Liver (tissue), 3 donors: ENCODE measurements at regions not wholly inside any gene's neighbourhood (a gene's known extent, or its start where the extent isn't known, plus 50 kb on each side); places are given as distances from the start of the nearest gene placed in this dataset.

ENCODE experiments used
- RAD21 ChIP-seq, 2 donors: IDR thresholded peaks; 2 replicates each; pipeline ENCODE4 v1.6.1; 2016; ENCODE audit warnings: antibody characterized with exemption in 2 of 2, mild to moderate bottlenecking in 2 of 2
- SP1 ChIP-seq: IDR thresholded peaks from 2 replicates; pipeline ENCODE4 v1.6.1; 2018; ENCODE audit warnings: antibody characterized with exemption, mild to moderate bottlenecking
- TAF1 ChIP-seq: conservative IDR thresholded peaks from 2 replicates; pipeline ENCODE4 v1.6.1; 2016; ENCODE audit warnings: antibody characterized with exemption, mild to moderate bottlenecking
- YY1 ChIP-seq: IDR thresholded peaks from 2 replicates; pipeline ENCODE4 v1.6.1; 2016; ENCODE audit warnings: antibody characterized with exemption, mild to moderate bottlenecking
- TF ChIP-seq, protein P1 (sequence below): IDR thresholded peaks from 2 replicates; pipeline ENCODE4 v1.6.1; 2016; ENCODE audit warnings: antibody characterized with exemption
- TF ChIP-seq, protein P2 (sequence below): fragments of 150-350 bp; IDR thresholded peaks from 2 replicates; pipeline ENCODE4 v1.5.1; 2017; ENCODE audit warnings: improper control_type of control experiment, low read depth, low read length; ENCODE audit not compliant: missing input control
- TF ChIP-seq, protein P3 (sequence below): IDR thresholded peaks from 2 replicates; pipeline ENCODE4 v1.6.1; 2016; ENCODE audit warnings: antibody characterized with exemption, mild to moderate bottlenecking
- TF ChIP-seq, protein P4 (sequence below): IDR thresholded peaks from 2 replicates; pipeline ENCODE4 v1.6.1; 2016; ENCODE audit warnings: antibody characterized with exemption
- TF ChIP-seq, protein P5 (sequence below): IDR thresholded peaks from 2 replicates; pipeline ENCODE4 v1.6.1; 2016; ENCODE audit warnings: antibody characterized with exemption
- donor health status: healthy.
- donor health status: healthy.

DNA sequence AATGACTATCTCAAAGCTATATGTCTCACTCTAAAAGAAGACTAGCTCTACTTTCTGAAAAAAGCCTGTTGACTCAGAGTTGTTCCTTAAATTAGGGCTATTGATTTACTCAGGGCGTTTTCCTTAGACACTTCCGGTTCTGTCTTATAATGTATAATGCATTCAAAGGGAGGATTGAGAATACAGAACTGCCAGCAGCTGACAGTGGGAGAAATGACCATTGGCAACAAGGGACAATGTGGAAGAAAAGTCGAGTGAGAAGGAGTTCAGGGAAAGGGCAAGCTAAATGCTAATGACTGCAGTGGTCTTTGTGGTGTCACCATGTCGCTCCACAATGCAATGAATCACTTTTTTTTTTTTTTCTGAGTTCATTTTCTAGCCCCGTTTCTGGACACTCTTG, 65.7 kb upstream of the ANKH start:
- TF ChIP-seq, protein P1, sequence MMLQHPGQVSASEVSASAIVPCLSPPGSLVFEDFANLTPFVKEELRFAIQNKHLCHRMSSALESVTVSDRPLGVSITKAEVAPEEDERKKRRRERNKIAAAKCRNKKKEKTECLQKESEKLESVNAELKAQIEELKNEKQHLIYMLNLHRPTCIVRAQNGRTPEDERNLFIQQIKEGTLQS, result no peak
- TF ChIP-seq, protein P2, sequence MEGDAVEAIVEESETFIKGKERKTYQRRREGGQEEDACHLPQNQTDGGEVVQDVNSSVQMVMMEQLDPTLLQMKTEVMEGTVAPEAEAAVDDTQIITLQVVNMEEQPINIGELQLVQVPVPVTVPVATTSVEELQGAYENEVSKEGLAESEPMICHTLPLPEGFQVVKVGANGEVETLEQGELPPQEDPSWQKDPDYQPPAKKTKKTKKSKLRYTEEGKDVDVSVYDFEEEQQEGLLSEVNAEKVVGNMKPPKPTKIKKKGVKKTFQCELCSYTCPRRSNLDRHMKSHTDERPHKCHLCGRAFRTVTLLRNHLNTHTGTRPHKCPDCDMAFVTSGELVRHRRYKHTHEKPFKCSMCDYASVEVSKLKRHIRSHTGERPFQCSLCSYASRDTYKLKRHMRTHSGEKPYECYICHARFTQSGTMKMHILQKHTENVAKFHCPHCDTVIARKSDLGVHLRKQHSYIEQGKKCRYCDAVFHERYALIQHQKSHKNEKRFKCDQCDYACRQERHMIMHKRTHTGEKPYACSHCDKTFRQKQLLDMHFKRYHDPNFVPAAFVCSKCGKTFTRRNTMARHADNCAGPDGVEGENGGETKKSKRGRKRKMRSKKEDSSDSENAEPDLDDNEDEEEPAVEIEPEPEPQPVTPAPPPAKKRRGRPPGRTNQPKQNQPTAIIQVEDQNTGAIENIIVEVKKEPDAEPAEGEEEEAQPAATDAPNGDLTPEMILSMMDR, result no peak
- TF ChIP-seq, protein P3, sequence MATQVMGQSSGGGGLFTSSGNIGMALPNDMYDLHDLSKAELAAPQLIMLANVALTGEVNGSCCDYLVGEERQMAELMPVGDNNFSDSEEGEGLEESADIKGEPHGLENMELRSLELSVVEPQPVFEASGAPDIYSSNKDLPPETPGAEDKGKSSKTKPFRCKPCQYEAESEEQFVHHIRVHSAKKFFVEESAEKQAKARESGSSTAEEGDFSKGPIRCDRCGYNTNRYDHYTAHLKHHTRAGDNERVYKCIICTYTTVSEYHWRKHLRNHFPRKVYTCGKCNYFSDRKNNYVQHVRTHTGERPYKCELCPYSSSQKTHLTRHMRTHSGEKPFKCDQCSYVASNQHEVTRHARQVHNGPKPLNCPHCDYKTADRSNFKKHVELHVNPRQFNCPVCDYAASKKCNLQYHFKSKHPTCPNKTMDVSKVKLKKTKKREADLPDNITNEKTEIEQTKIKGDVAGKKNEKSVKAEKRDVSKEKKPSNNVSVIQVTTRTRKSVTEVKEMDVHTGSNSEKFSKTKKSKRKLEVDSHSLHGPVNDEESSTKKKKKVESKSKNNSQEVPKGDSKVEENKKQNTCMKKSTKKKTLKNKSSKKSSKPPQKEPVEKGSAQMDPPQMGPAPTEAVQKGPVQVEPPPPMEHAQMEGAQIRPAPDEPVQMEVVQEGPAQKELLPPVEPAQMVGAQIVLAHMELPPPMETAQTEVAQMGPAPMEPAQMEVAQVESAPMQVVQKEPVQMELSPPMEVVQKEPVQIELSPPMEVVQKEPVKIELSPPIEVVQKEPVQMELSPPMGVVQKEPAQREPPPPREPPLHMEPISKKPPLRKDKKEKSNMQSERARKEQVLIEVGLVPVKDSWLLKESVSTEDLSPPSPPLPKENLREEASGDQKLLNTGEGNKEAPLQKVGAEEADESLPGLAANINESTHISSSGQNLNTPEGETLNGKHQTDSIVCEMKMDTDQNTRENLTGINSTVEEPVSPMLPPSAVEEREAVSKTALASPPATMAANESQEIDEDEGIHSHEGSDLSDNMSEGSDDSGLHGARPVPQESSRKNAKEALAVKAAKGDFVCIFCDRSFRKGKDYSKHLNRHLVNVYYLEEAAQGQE, result no peak
- TF ChIP-seq SP1 (no peak), TAF1 (no peak), RAD21 (IDR thresholded peaks at IDR 0.05) (no peak), YY1 (no peak)
- TF ChIP-seq, protein P4, sequence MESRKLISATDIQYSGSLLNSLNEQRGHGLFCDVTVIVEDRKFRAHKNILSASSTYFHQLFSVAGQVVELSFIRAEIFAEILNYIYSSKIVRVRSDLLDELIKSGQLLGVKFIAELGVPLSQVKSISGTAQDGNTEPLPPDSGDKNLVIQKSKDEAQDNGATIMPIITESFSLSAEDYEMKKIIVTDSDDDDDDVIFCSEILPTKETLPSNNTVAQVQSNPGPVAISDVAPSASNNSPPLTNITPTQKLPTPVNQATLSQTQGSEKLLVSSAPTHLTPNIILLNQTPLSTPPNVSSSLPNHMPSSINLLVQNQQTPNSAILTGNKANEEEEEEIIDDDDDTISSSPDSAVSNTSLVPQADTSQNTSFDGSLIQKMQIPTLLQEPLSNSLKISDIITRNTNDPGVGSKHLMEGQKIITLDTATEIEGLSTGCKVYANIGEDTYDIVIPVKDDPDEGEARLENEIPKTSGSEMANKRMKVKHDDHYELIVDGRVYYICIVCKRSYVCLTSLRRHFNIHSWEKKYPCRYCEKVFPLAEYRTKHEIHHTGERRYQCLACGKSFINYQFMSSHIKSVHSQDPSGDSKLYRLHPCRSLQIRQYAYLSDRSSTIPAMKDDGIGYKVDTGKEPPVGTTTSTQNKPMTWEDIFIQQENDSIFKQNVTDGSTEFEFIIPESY, result no peak
- TF ChIP-seq, protein P5, sequence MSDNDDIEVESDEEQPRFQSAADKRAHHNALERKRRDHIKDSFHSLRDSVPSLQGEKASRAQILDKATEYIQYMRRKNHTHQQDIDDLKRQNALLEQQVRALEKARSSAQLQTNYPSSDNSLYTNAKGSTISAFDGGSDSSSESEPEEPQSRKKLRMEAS, result no peak
